Vagina (tissue), 2 donors: ENCODE measurements at regions not wholly inside any gene's neighbourhood (a gene's known extent, or its start where the extent isn't known, plus 50 kb on each side); places are given as distances from the start of the nearest gene placed in this dataset.

Experiments
- POLR2A ChIP-seq, 2 donors: fragments of 450-650 bp; IDR thresholded peaks; one replicate each; pipeline ENCODE4 v1.6.1; 2017; ENCODE audit warnings: antibody characterized with exemption in 2 of 2, mild to moderate bottlenecking in 2 of 2, moderate library complexity in 2 of 2
- TF ChIP-seq, protein P1 (sequence below), 3 experiments: fragments of 450-650 bp in 2 of 3; fragments of 200-600 bp in 1 of 3; sonication (generic) in 1 of 3; IDR thresholded peaks; one replicate each; pipeline ENCODE4 v1.5.1; 2017 to 2019; ENCODE audit warnings: antibody characterized with exemption in 3 of 3, mild to moderate bottlenecking in 2 of 3, moderate library complexity in 2 of 3

DNA sequence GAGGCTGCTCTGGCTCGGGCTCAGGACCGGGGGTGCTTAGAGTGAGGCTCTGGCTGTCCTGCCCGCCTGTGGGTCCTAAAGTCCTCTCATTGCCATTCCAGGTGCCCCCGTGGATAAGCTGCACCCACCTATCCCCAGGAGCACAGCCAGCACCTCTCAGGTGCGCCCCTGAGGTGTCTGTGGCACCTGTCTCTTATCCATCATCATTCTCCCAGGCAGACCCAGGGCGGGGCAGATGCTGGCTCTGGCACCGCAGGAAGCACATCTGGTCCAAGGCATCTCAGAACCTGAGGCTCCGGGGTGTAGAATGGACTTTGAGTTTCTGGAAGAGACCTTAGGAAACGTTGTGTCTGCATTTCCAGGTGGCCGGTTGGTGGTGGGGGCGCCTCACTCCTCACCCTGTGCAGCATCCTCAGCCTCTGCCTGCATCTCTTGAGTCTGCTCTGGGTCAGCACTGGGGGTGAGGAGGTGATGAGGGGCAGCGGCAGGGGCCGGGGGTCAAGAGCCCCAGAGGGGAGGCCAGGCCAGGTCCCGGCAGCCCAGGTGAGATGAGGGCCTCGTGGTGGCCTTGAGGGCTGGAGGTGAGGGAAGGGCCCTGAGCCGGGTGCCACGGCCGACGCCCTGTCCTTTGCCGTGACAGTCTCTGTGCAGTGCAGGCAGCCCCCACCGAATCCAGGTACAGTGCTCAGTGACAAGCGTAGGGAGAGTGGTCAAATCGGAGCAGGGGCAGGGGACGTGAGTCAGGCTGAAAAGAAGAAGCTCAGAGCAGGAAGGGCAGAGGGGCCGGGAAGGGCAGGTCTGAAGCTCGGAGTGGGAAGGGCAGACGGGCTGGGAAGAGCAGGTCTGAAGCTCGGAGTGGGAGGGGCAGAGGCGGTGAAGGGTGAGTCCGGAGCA is 173.5 kb downstream of the NPIPB11 start:
- TF ChIP-seq, protein P1, sequence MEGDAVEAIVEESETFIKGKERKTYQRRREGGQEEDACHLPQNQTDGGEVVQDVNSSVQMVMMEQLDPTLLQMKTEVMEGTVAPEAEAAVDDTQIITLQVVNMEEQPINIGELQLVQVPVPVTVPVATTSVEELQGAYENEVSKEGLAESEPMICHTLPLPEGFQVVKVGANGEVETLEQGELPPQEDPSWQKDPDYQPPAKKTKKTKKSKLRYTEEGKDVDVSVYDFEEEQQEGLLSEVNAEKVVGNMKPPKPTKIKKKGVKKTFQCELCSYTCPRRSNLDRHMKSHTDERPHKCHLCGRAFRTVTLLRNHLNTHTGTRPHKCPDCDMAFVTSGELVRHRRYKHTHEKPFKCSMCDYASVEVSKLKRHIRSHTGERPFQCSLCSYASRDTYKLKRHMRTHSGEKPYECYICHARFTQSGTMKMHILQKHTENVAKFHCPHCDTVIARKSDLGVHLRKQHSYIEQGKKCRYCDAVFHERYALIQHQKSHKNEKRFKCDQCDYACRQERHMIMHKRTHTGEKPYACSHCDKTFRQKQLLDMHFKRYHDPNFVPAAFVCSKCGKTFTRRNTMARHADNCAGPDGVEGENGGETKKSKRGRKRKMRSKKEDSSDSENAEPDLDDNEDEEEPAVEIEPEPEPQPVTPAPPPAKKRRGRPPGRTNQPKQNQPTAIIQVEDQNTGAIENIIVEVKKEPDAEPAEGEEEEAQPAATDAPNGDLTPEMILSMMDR (IDR thresholded peaks at IDR 0.05): no peak
- TF ChIP-seq POLR2A (IDR thresholded peaks at IDR 0.05): no peak
